Iris pigment epithelial cell (primary cell): ENCODE measurements at regions not wholly inside any gene's neighbourhood (a gene's known extent, or its start where the extent isn't known, plus 50 kb on each side); places are given as distances from the start of the nearest gene placed in this dataset.

Experiments used
- DNase-seq: peaks from one replicate; pipeline ENCODE4 v3.0.0-alpha.2; 2011; ENCODE audit warnings: low read depth

DNA sequence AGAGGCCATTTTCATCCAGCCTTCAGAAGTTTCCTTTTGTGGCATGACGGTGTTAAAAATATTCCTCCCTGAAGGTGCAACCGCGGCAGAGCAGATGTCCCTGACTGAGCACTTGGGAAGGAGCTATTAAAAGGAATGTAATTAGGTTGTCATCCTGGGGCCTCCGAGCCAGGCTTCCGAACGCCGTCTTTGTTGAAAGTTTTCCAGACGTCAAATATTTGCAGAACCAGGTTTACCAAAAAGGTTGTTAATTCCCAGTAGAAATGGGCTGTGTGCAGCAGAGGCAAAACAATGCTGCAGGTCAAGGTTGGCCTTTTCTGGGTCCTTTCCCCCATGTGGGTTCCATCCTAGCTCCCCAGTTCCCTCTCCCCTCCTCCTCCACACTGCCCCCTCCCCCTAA, 88.8 kb upstream of the CALM2 start:
- DNase-seq: no peak

GRCh38 chr2:47264686-47265085, 88.4 kb upstream of the CALM2 start:
- DNase-seq: no peak

DNA sequence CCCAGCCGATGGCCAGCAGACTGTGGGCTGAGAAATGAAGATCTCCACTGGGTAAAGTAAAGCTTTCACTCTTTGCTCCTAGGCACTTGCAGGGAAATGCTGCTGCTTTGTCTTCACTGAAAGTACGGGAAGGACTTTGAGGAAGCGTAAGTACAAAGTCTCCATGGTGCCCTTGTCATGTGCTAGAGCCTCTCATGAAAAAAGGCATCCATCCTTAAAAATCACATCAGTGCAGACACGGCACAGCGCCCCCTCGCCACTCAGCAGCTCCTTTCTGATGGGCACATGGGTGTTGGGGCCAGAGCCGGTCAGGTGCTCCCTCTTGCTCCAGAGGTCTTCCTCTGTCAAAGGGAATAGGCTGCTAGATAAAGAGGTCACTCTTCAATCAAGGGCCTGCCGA, 87.8 kb upstream of the CALM2 start:
- no peak for DNase-seq

GRCh38 chr2:47262657-47263056, 86.3 kb upstream of the CALM2 start:
- no peak for DNase-seq

- no peak for DNase-seq
These were observed 84.7 kb upstream of the CALM2 start for GRCh38 chr2:47260971-47261370.

DNA sequence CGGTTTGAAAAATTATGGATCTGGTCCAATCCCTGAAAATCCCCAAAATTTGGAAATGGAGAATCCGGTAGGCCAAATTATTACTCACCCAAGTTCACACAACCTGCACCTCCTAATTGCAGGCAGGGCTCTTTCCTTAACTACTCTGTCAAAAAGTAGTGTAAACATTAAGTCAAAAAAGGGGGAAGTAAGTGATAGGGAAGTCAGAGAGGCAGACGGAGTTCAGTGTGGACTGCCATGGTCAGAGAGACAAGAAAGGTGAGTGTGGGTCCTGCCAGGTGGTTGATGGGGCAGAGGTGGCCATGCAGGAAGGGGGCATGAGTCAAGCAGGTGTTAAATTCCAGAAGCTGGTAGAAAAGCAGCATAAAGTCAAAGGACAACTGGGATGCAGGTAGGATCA, 83.5 kb upstream of the CALM2 start:
- no peak for DNase-seq

DNA sequence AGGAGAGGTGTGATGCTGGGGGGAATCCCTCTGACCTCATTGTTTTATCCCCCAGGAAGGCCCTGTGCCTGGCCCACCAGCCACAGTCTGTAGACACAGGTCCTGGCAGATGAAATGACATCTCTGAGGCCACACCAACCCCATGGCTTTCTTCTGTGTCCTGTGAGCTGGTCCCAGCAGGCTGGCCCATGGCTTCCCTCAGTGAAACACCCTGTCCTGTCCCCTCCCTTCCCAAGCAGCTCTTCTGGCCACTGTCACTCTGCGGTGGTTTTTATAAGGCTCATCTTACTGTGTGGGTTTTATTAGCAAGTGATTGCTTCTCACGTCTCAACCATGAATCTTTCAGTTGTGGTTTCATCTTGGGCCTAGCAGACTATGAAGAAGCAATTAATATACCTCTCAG, 81.6 kb upstream of the CALM2 start:
- no peak for DNase-seq

DNA sequence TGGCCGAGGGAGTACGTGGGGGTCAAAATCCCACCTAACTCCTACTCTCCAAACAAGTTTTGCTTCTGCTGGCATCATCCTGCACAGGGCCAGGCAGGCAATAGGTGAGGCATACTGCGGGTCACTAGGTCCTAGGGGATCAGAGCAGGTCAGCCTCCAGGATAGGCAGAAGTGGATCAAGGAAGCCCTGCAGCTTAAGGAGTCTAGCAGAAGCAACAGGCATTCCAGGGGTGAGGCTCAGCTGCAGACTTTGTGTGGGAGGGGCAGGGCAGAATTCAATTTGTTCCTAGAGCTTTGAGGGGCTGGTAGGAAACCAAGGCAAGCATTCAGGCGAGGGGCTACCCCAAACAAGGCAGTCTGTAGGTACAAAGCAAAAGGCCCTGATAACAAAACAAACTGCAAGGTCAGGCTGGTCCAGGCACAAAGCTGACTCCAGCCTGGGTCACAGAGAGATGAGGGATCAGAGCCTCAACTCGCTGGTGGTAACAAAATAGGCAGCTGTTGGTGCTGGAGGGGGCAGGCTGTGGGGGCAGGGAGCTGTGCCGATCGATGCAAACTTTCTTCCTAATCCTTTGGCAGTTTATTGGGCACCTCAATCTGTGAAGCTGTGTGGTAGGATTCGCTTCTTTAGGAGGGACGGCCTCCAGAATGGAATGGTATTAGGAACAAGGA, 80.2 kb upstream of the CALM2 start:
- DNase-seq: no peak

GRCh38 chr2:47255794-47256193, 79.5 kb upstream of the CALM2 start:
- DNase-seq: no peak

DNA sequence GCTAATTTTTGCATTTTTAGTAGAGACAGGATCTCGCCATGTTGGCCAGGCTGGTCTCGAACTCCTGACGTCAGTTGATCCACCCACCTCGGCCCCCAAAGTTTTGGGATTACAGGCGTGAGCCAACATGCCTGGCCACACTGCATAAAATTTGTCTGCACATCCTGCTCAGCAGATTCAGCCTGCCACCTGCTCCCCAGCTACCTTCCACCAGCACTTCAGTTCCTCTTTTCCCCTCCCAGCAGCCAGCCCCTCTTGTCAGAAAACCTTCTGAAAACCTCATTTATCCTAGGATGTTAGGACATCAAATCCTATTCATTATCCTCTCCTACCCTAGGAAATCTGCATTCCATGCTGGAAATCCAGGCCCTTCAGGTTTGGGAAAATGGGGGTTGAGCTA, 78.2 kb upstream of the CALM2 start:
- no peak for DNase-seq

DNA sequence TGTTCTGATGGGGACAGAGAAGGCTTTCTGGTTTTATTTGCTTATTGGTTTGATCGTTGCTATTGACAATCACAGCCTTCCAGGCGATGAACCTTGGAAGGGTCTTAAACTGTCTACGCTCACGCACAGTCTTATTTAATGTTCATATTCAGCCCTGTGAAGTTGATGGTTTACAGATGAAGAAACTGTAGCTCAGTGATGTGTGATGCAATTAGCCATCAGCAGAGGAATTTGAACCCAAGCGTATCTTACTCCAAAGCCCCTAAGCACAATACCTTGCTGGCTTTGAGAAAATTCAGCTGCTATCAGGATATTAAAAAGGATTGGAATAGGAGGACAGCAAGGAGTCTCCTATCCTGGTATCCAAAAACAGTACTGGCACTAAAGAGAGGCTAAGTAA, 77.1 kb upstream of the CALM2 start:
- no peak for DNase-seq

DNA sequence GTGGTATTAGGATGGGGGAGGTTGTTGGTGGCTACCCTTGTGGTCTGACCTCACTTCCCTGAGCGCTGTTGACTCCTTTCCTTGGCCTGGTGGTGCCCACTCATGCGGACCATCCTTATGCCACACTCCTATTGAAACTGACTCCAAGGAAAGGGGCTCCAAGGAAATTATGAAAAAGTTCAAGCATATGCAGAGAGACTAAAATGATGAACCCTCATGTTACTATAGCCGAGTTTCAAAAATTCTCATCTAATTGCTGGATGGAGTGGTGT, 75.0 kb upstream of the CALM2 start:
- no peak for DNase-seq

DNA sequence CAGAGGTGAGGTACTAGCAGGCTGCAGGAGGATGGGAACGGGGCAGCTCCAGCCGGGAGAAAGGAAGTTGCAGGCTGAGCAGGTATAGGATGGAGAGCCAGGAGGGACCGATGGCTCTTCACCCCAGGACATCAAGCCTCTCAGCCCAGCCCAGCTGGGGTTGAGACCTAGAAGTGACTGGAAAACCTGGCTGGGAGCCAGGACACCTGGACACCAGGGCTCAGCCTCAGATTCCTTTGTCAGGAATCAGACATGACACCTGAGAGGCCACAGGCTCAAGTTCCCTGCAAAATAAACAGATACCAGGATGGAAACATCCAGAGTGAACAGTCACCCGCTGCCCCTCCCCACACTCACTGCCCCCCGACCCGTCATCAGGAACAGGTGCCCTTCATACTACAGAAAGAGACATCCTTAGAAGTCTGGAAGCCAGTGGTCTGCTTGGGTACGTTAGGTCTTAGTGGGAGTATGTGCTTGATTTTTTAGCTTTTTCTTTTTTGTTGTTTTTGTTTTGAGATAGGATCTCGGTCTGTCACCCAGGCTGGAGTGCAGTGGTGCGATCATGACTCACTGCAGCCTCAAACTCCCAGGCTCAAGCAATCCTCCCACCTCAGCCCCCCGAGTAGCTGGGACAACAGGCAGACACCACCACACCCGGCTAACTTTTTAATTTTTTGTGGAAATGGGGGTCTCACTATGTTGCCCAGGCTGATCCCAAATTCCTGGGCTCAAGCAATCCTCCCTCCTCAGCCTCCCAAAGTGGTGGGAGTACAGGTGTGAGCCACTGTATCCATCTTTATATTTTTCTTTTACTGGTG, 74.5 kb upstream of the CALM2 start:
- peak; percentile 20 for DNase-seq

GRCh38 chr2:47249931-47250330, 73.6 kb upstream of the CALM2 start:
- DNase-seq: no peak

GRCh38 chr2:47249157-47249900, 73.0 kb upstream of the CALM2 start:
- peak; percentile 45 for DNase-seq

- no peak for DNase-seq
These were observed 67.4 kb upstream of the CALM2 start for GRCh38 chr2:47243596-47244323.

DNA sequence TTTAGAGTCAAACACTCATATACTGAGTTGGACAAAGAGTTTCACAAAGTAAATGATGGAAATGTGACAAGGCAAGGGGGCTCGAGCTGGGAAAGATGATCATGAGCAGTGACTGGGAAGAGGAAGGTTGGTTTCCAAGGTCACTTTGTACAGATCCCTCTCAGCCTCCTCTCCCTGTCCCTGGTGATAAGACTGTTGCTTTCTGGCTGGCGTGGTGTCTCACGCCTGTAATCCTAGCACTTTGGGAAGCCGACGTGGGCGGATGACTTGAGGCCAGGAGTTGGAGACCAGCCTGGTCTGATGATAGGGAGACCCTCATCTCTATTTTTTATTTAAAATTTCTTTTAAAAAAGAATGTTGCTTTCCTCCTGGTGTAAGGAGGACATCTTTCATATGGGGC, 65.4 kb upstream of the CALM2 start:
- no peak for DNase-seq

DNA sequence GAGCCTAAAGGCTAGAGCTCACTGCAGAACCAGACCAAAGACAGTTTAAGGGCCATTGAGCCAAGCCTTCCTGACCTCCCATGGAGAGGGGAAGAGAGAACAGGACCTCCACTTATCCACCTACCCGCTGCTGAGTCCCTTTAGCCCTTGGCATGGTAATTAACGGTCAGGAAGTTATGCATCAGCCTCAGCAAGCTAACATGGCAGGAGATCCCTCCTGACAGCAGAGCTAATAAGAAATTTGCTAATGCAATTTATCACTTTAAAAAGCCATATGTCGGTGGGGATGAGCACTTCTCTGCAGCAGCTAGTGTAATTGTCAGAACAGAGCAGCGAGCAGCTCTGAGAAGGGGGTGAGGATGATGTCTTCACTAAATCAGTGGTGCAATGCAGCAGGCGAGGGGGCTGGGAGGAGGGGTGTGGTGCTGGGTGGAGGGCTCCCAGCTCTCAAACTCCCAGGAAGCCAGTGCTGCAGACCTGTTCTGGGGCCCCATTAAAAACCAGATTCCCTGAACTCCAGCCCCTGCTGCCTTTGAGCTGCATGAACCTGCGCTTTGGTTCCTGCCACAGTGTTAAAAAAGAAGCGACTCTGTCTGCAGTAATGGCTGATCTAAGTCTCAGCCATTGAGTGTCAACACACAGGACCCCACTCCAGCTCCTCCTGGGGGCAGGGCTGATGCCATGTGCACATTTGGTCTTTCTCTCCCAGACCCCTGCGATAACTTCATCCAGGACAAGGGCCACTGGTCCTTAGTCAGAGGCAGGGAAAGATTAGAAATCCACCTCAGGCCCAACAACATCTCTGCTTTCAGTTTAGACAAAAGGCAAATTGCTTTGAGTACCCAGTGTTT, 63.0 kb upstream of the CALM2 start:
- DNase-seq: no peak

DNA sequence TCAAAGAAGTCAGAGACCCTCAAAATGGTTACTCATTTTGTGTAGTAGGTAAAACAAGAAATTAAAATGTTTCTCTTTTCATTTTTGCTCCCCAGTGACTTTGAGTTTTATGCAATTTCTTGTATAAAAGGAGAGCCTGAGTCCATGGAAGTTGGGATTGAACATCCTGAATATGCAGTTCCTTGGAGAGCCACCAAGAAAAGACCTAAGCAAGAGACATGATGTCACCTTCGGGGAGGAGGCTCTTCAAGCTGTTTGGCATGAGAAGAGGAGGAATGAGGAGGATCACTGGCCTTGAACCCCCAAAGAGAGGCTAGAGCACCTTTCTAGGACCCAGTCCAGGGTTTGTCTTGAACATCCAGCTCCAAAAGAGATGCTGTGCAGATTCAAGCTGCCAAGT, 62.3 kb upstream of the CALM2 start:
- DNase-seq: no peak

- peak; percentile 79 for DNase-seq
These were observed 61.3 kb upstream of the CALM2 start for GRCh38 chr2:47237375-47238334.
